ENCODE measurements at regions not wholly inside any gene's neighbourhood (a gene's known extent, or its start where the extent isn't known, plus 50 kb on each side); places are given as distances from the start of the nearest gene placed in this dataset.

- WGBS, 4 donors = 56 to 71% (median 65%) methylated on average over 4 to 5 of the region's 5 CpGs
- peak overlapping the region in 10 of 12 donors; percentile 10 to 82 (median 60) for H3K27ac ChIP-seq
- no peaks in the 10 kb centered on the region for H3K4me1 ChIP-seq
- H3K36me3 ChIP-seq = no peaks in the 10 kb centered on the region
- ATAC-seq (peak; percentile 70 to 83 (median 77)), DNase-seq (peak in 2 of 5 donors; percentile 27 to 28)
- peak overlapping the region in 6 of 12 donors; percentile 11 to 51 (median 32) for H3K4me3 ChIP-seq
- H3K9me3 ChIP-seq = peaks cover 0 to 7% (median 0%) of the 10 kb centered on the region in 12 donors
- intact Hi-C loops (cut with DNase I) = no loop called here
- H3K27me3 ChIP-seq = no peaks in the 10 kb centered on the region
- TF ChIP-seq, protein P1, sequence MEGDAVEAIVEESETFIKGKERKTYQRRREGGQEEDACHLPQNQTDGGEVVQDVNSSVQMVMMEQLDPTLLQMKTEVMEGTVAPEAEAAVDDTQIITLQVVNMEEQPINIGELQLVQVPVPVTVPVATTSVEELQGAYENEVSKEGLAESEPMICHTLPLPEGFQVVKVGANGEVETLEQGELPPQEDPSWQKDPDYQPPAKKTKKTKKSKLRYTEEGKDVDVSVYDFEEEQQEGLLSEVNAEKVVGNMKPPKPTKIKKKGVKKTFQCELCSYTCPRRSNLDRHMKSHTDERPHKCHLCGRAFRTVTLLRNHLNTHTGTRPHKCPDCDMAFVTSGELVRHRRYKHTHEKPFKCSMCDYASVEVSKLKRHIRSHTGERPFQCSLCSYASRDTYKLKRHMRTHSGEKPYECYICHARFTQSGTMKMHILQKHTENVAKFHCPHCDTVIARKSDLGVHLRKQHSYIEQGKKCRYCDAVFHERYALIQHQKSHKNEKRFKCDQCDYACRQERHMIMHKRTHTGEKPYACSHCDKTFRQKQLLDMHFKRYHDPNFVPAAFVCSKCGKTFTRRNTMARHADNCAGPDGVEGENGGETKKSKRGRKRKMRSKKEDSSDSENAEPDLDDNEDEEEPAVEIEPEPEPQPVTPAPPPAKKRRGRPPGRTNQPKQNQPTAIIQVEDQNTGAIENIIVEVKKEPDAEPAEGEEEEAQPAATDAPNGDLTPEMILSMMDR (IDR thresholded peaks at IDR 0.05) = no peak
- TF ChIP-seq POLR2A (IDR thresholded peaks at IDR 0.05) = no peak
Observed at GRCh38 chr3:164451072-164451910, 627.0 kb downstream of the SI start.

DNA sequence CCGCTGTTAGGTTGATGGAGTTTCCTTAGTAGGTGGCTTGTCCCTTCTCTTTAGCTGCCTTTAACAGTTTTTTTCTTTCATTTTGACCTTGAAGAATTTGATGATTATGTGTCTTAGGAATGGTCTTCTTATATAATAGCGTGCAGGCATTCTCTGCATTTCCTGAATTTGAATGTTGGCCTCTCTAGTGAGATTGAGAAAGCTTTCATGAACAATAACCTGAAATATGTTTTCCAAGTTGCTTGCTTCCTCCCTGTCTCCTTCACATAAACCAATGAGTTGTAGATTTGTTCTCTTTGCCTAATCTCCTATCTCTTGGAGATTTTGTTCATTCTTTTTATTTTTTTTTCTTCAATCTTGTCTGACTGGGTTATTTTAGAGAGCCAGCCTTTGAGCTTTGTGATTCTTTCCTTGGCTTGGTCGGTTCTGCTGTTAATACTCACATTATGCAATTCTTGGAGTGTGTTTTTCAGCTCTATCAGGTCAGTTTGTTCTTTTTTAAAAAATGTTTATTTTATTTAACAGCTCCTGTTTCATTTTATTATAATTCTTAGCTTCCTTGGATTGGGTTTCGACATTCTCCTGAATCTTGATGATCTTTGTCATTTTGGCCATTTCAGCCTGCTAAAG lies 627.9 kb downstream of the SI start:
- H3K27me3 ChIP-seq = no peaks in the 10 kb centered on the region
- peak in 1 of 4 donors; percentile 51 for ATAC-seq
- peak overlapping the region in 4 of 12 donors; percentile 30 to 51 (median 35) for H3K4me3 ChIP-seq

GRCh38 chr3:164419220-164419619 lies 659.1 kb downstream of the SI start:
- no peak for DNase-seq
- Histone ChIP-seq H3K9me3 (no peaks in the 10 kb centered on the region), H3K27ac (no peak overlapping the region), H3K27me3 (no peaks in the 10 kb centered on the region), H3K4me3 (no peak overlapping the region), H3K4me1 (no peaks in the 10 kb centered on the region), H3K36me3 (no peaks in the 10 kb centered on the region)
- intact Hi-C loops (cut with DNase I) = no loop called here
- ATAC-seq = no peak
- TF ChIP-seq, protein P1 (IDR thresholded peaks at IDR 0.05) = peak in 1 of 12 donors; percentile 7
- TF ChIP-seq POLR2A (IDR thresholded peaks at IDR 0.05) = no peak
- WGBS, 4 donors = 66 to 80% (median 74%) methylated on average over 1 of the region's 1 CpG

More for the DNA sequence above, 627.9 kb downstream of the SI start:
- Histone ChIP-seq H3K27ac (peak overlapping the region in 9 of 12 donors; percentile 10 to 82 (median 62)), H3K9me3 (peaks cover 0 to 7% (median 0%) of the 10 kb centered on the region in 12 donors), H3K4me1 (no peaks in the 10 kb centered on the region), H3K36me3 (no peaks in the 10 kb centered on the region)
- intact Hi-C loops (cut with DNase I) = no loop called here
- TF ChIP-seq, protein P1 (IDR thresholded peaks at IDR 0.05) = no peak
- no peak for TF ChIP-seq POLR2A (IDR thresholded peaks at IDR 0.05)
- WGBS, 4 donors = 52 to 62% (median 55%) methylated on average over 4 of the region's 4 CpGs
- DNase-seq = no peak

- no peak overlapping the region for H3K27ac ChIP-seq
- H3K4me1 ChIP-seq = no peaks in the 10 kb centered on the region
- no peak for ATAC-seq
- TF ChIP-seq POLR2A (IDR thresholded peaks at IDR 0.05) = no peak
- TF ChIP-seq, protein P1 (IDR thresholded peaks at IDR 0.05) = no peak
- WGBS, 4 donors = 56 to 67% (median 61%) methylated on average over 1 of the region's 1 CpG
- no peaks in the 10 kb centered on the region for H3K27me3 ChIP-seq
- intact Hi-C loops (cut with DNase I) = no loop called here
- DNase-seq = no peak
- H3K9me3 ChIP-seq = no peaks in the 10 kb centered on the region
- no peaks in the 10 kb centered on the region for H3K36me3 ChIP-seq
- no peak overlapping the region for H3K4me3 ChIP-seq
Observed at GRCh38 chr3:164418414-164418813, 659.9 kb downstream of the SI start.

Data from heart left ventricle (tissue), 16 donors.